ENCODE measurements at regions not wholly inside any gene's neighbourhood (a gene's known extent, or its start where the extent isn't known, plus 50 kb on each side); places are given as distances from the start of the nearest gene placed in this dataset.

- no peak for TF ChIP-seq POLR2AphosphoS5 (IDR thresholded peaks at IDR 0.05; ENCODE audit: low read depth, low read length)
Measured at GRCh38 chr4:116547632-116548031, 537.7 kb downstream of the TRAM1L1 start.

GRCh38 chr4:116546759-116547158 is 538.6 kb downstream of the TRAM1L1 start:
- TF ChIP-seq SIN3A (IDR thresholded peaks at IDR 0.05; ENCODE audit: borderline replicate concordance, insufficient read depth, low read length) (no peak), POLR2AphosphoS5 (IDR thresholded peaks at IDR 0.05; ENCODE audit: low read depth, low read length) (no peak), TAF1 (IDR thresholded peaks at IDR 0.05; ENCODE audit: borderline replicate concordance, insufficient read depth, low read length) (no peak)

GRCh38 chr4:116544946-116545345 is 540.4 kb downstream of the TRAM1L1 start:
- TF ChIP-seq POLR2AphosphoS5 (IDR thresholded peaks at IDR 0.05; ENCODE audit: low read depth, low read length) (no peak), REST (IDR thresholded peaks at IDR 0.05; ENCODE audit: insufficient read depth in 1 of 2, low read depth in 2 of 2, low read length in 2 of 2) (no peak), FOXP2 (optimal IDR thresholded peaks at IDR 0.05; ENCODE audit: borderline replicate concordance, extremely low read depth, extremely low read length, insufficient read depth) (no peak), TAF1 (IDR thresholded peaks at IDR 0.05; ENCODE audit: borderline replicate concordance, insufficient read depth, low read length) (no peak), SIN3A (IDR thresholded peaks at IDR 0.05; ENCODE audit: borderline replicate concordance, insufficient read depth, low read length) (no peak)

- TF ChIP-seq REST (IDR thresholded peaks at IDR 0.05; ENCODE audit: insufficient read depth in 1 of 2, low read depth in 2 of 2, low read length in 2 of 2): no peak
- no peak for TF ChIP-seq POLR2AphosphoS5 (IDR thresholded peaks at IDR 0.05; ENCODE audit: low read depth, low read length)
- no peak for TF ChIP-seq SIN3A (IDR thresholded peaks at IDR 0.05; ENCODE audit: borderline replicate concordance, insufficient read depth, low read length)
- TF ChIP-seq FOXP2 (optimal IDR thresholded peaks at IDR 0.05; ENCODE audit: borderline replicate concordance, extremely low read depth, extremely low read length, insufficient read depth): no peak
Measured at GRCh38 chr4:116539744-116540143, 545.6 kb downstream of the TRAM1L1 start.

GRCh38 chr4:116537828-116538227 is 547.5 kb downstream of the TRAM1L1 start:
- TF ChIP-seq FOXP2 (optimal IDR thresholded peaks at IDR 0.05; ENCODE audit: borderline replicate concordance, extremely low read depth, extremely low read length, insufficient read depth) (no peak), SIN3A (IDR thresholded peaks at IDR 0.05; ENCODE audit: borderline replicate concordance, insufficient read depth, low read length) (no peak), REST (IDR thresholded peaks at IDR 0.05; ENCODE audit: insufficient read depth in 1 of 2, low read depth in 2 of 2, low read length in 2 of 2) (no peak), TAF1 (IDR thresholded peaks at IDR 0.05; ENCODE audit: borderline replicate concordance, insufficient read depth, low read length) (no peak), POLR2AphosphoS5 (IDR thresholded peaks at IDR 0.05; ENCODE audit: low read depth, low read length) (no peak)

GRCh38 chr4:116531870-116532269 is 553.5 kb downstream of the TRAM1L1 start:
- TF ChIP-seq REST (IDR thresholded peaks at IDR 0.05; ENCODE audit: insufficient read depth in 1 of 2, low read depth in 2 of 2, low read length in 2 of 2) (no peak), FOXP2 (optimal IDR thresholded peaks at IDR 0.05; ENCODE audit: borderline replicate concordance, extremely low read depth, extremely low read length, insufficient read depth) (no peak), TAF1 (IDR thresholded peaks at IDR 0.05; ENCODE audit: borderline replicate concordance, insufficient read depth, low read length) (no peak), SIN3A (IDR thresholded peaks at IDR 0.05; ENCODE audit: borderline replicate concordance, insufficient read depth, low read length) (no peak), POLR2AphosphoS5 (IDR thresholded peaks at IDR 0.05; ENCODE audit: low read depth, low read length) (no peak)

Data from PFSK-1 (cell line).